ENCODE measurements at regions not wholly inside any gene's neighbourhood (a gene's known extent, or its start where the extent isn't known, plus 50 kb on each side); places are given as distances from the start of the nearest gene placed in this dataset.
A peak's percentile ranks its signal among the peaks of the same experiment; 100 is the strongest.

- no peaks in the 10 kb centered on the region for H3K9me3 ChIP-seq (ENCODE audit: control insufficient read depth, insufficient read depth, low read depth, low read length)
- no peak overlapping the region for H3K4me3 ChIP-seq (ENCODE audit: low read depth, low read length)
- no peak for TF ChIP-seq ZNF623 (tag by site-specific recombination; IDR thresholded peaks at IDR 0.05)
- TF ChIP-seq SCRT2 (tag by site-specific recombination; IDR thresholded peaks at IDR 0.05): peak; percentile 16; the same call in 1 of the 2 replicates
- CTCF ChIA-PET: interaction anchor here (0.7 kb wide), 1 partner anchor 143 kb away, joined by 3 read pairs; no protein-coding TSS in a partner anchor
- POLR2A ChIA-PET: interaction anchor here (2.1 kb wide), 1 partner anchor 55 kb away, joined by 8 read pairs; the partner anchor contains the start of gene KDM4C
- H3K4me1 ChIP-seq (ENCODE audit: control insufficient read depth, insufficient read depth, low read length): no peaks in the 10 kb centered on the region
- no peaks in the 10 kb centered on the region for H3K36me3 ChIP-seq (ENCODE audit: control insufficient read depth in 2 of 2, insufficient read depth in 1 of 2, low read length in 2 of 2)
- no peak overlapping the region for H3K27ac ChIP-seq (ENCODE audit: extremely low read depth, low read depth, low read length)
Observed at GRCh38 chr9:6702707-6703106, 55.1 kb upstream of the KDM4C start.

GRCh38 chr9:6696178-6696577 lies 50.6 kb upstream of the GLDC start:
- CTCF ChIA-PET: no interaction called here
- Histone ChIP-seq H3K4me3 (ENCODE audit: low read depth, low read length) (no peak overlapping the region), H3K27ac (ENCODE audit: extremely low read depth, low read depth, low read length) (no peak overlapping the region), H3K4me1 (ENCODE audit: control insufficient read depth, insufficient read depth, low read length) (no peaks in the 10 kb centered on the region), H3K9me3 (ENCODE audit: control insufficient read depth, insufficient read depth, low read depth, low read length) (no peaks in the 10 kb centered on the region), H3K36me3 (ENCODE audit: control insufficient read depth in 2 of 2, insufficient read depth in 1 of 2, low read length in 2 of 2) (no peaks in the 10 kb centered on the region)
- POLR2A ChIA-PET: no interaction called here
- no peak for TF ChIP-seq ZSCAN18 (tag by site-specific recombination; IDR thresholded peaks at IDR 0.05)
- TF ChIP-seq ZBTB21 (tag by site-specific recombination; IDR thresholded peaks at IDR 0.05): no peak
- no peak for TF ChIP-seq ZNF184 (tag by site-specific recombination; IDR thresholded peaks at IDR 0.05)
- no peak for TF ChIP-seq PRDM6 (tag by site-specific recombination; IDR thresholded peaks at IDR 0.05)
- TF ChIP-seq EGR2 (tag by site-specific recombination; IDR thresholded peaks at IDR 0.05; ENCODE audit: low read depth): no peak
- TF ChIP-seq ZNF473 (tag by site-specific recombination; IDR thresholded peaks at IDR 0.05): no peak
- no peak for TF ChIP-seq GLIS2 (tag by site-specific recombination; IDR thresholded peaks at IDR 0.05)
- no peak for TF ChIP-seq ZNF335 (tag by site-specific recombination; conservative IDR thresholded peaks at IDR 0.05)
- no peak for TF ChIP-seq ZBTB8A (tag by site-specific recombination; IDR thresholded peaks at IDR 0.05)
- no peak for TF ChIP-seq HIC1 (tag by site-specific recombination; IDR thresholded peaks at IDR 0.05)
- TF ChIP-seq ZNF621 (tag by site-specific recombination; IDR thresholded peaks at IDR 0.05): no peak
- no peak for TF ChIP-seq ZNF624 (tag by site-specific recombination; IDR thresholded peaks at IDR 0.05)

- Histone ChIP-seq H3K27ac (ENCODE audit: extremely low read depth, low read depth, low read length) (no peak overlapping the region), H3K4me1 (ENCODE audit: control insufficient read depth, insufficient read depth, low read length) (no peaks in the 10 kb centered on the region), H3K36me3 (ENCODE audit: control insufficient read depth in 2 of 2, insufficient read depth in 1 of 2, low read length in 2 of 2) (no peaks in the 10 kb centered on the region), H3K4me3 (ENCODE audit: low read depth, low read length) (no peak overlapping the region), H3K9me3 (ENCODE audit: control insufficient read depth, insufficient read depth, low read depth, low read length) (no peaks in the 10 kb centered on the region)
- CTCF ChIA-PET: no interaction called here
- TF ChIP-seq ZNF501 (tag by site-specific recombination; IDR thresholded peaks at IDR 0.05) (no peak), ZNF121 (tag by site-specific recombination; IDR thresholded peaks at IDR 0.05) (no peak), ZNF785 (tag by site-specific recombination; IDR thresholded peaks at IDR 0.05) (no peak), ZNF391 (tag by site-specific recombination; IDR thresholded peaks at IDR 0.05; ENCODE audit: borderline replicate concordance, low read depth) (no peak), ZNF146 (tag by site-specific recombination; IDR thresholded peaks at IDR 0.05) (no peak), ZBTB7A (tag by site-specific recombination; IDR thresholded peaks at IDR 0.05; ENCODE audit: low read depth) (no peak)
- POLR2A ChIA-PET: no interaction called here
Observed at GRCh38 chr9:6695121-6695814, 49.7 kb upstream of the GLDC start.

Data from HEK293 (cell line).